Fibroblast of skin of right quadriceps (primary cell): ENCODE measurements at regions not wholly inside any gene's neighbourhood (a gene's known extent, or its start where the extent isn't known, plus 50 kb on each side); places are given as distances from the start of the nearest gene placed in this dataset.

Source experiments
- DNase-seq: peaks from one replicate; pipeline ENCODE4 v3.0.0-alpha.2; 2013

DNA sequence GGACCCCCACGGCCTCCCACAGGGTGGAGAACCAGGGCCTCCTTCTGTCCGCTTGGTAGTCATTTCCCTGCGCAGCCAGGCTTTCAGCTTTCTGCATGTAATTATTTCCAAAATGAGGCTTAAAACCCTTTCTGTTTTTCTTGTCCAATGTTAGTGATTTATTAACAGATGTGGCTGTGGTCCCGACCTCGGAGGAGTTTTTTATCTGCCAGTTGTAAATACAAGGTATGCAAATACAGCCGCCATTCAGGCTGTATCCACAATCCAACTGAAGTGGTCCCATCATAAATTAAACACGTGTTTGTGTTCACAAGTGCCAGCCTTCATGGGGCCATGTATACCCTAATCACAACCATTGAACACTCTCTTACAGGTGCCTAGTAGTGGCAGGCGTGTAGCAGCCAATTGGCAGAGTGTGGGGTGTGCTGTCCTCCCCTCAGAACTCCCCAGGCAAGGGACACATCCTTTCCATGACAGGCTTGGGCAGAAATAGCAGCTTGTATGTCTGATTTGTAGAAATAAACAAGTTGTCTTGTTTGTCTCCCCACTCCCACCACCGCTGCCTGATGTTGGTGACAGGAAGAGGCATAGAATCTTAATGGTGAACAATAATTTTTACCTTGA lies 251.3 kb upstream of the MKI67 start:
- no peak for DNase-seq

DNA sequence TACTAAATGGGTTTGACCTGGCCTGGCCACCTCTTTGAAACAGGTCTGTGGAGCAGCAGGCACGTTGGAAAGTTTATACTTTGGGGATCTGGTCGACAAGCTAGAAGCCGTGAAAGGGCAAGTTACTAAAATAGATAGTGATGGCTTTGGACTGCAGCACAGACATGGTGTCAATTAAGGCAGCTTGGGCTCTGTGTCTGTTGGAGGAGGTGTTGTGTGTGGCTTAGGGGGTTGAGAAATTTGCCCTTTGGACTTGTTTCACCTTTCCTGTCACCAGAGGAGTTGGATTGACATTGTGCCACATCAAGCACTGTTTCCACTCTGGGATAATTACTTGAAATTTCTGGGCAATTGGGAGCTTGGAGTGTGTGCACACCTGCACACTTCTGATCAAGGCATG lies 251.8 kb upstream of the MKI67 start:
- no peak for DNase-seq

DNA sequence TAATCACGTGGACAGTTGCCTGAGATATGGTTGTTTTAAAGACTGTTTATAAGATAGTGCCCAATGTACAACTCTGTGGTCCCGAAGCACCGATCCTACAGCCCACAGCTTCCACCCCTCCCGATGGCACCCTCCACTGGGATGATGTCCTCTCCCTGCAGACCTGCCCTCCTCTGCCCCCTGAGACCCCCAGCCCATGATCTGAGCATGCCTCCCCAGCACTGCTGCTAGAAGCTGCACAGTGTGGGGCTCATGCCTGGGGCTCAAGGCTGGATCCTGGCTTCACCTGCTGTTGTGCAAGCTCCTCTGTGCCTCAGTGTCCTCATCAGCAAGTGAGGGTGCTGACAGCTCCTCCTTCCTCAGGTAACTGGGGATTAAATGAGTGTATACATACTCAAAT lies 254.7 kb upstream of the MKI67 start:
- DNase-seq = no peak

DNA sequence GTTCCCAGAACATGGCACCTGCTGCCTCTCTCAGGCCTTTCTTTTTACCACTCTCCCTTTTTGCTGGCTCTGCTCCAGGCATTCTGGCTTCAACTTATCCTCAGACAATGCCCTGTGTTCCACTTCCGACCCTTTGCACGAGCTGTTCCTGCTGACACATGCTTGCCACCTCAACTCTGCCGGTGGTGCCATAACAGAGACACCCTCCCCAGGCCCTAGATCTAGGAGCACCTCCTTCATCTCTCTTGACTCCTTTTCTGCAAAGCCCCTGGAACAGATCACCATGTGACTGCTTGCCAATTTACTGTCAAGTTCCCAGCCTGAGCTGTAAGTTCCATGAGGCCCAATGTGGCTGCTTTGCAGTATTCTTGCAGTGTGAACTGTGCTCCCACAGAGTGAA lies 256.0 kb upstream of the MKI67 start:
- DNase-seq = no peak

DNA sequence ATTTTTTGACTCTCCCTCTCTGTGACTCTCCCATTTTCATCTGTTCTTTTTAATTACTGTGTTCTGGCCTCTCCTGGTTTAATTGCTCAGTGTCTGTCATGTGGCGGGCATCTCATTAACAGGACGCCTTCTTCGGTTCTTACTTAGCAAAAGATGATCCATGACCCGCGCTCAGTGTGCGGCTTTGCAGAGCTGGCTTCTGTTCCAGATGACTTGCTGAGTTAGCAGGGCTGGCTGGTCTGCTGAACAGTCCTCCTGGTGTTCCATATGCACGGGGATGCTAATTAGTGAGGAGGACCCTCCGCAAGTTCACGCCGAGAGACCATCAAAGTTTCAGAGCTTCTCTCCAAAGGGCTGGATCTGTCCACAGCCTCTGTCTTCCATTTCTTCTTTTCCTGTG lies 258.6 kb upstream of the MKI67 start:
- no peak for DNase-seq

DNA sequence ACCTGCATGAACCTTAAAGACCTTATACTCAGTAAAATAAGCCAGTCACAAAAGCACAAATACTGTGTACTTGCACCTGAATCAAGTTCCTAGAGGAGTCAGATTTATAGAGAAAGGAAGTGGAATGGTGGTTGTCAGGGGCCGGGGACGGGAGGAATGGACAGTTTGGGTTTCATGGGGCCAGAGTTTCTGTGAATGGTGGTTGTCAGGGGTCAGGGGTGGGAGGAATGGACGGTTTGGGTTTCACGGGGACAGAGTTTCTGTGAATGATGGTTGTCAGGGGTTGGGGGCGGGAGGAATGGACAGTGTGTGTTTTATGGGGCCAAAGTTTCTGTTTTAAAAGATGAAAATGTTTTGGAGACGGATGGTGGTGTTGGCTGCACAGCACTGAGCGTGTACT lies 260.0 kb upstream of the MKI67 start:
- no peak for DNase-seq

DNA sequence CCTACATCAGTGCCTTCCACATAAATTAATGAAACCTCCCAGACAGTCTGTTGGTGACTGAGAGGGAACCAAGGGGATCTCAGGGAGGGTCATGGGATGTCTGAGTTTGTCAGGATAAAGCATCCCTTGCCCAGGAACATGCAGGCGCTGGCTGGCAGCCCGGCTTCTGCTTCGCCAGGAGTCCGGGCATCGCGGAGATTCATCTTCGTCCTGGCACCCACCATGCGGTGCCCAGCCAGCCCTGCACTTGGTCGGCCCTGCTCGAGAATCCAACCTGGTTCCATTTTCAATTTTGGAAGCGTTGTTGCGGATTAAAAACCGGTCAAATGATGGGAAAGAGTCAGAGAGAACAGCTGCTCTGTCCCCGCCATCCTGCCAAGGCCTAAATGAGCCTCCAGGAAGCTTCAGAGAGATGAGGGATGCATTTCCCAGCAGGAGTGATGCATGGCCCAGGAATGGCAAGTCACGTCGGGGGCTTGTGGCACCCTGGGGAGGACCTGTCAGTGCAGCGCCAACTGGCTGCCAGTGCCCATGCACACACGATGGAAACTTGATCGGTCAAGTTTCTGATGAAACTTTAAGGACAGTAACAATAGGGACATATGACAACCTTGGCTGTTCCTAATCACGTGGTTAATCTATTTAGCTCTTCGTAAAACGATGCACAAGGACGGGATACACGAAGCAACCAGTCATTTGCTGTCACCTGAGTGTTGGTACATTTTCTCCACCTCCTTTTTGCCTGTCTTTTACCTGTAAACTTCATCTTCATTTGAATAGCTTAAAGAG lies 260.8 kb upstream of the MKI67 start:
- no peak for DNase-seq

DNA sequence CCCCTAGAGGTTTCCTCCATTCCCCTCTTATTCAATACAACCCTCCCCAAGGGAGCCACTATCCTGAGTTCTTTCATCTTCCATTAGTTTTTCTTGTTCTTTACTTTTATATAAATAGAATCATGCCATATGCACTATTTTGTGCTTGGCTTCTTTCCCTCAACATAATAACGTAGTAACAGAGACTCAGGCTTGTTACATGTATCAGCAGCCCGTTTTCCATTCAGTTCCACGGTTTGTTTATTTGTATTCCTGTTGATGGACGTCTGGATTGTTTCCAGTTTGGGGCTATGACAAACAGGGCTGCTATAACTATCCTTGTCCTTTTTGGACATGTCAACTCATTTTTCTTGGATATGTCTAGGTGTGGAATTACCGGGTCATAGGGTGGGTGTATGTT lies 264.4 kb upstream of the MKI67 start:
- DNase-seq = no peak

DNA sequence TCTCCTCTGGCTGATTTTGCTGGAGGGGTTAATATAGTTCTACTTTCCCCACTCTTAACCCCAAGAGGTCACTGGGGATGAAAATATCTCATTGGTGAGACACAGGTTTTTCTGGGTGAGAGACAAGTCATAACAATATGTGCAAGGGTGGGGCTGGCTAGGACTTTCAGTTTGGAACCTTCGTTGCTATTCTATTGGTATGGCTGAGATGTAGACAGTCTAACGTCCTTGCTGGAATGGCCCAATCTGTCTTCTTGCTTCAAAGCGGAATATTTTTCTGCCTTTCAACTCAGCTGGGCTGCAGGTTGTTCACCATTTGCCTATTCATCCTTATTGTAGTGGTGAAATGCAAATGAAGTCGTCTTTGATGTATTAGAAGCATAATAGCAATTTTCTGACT lies 267.3 kb upstream of the MKI67 start:
- no peak for DNase-seq

DNA sequence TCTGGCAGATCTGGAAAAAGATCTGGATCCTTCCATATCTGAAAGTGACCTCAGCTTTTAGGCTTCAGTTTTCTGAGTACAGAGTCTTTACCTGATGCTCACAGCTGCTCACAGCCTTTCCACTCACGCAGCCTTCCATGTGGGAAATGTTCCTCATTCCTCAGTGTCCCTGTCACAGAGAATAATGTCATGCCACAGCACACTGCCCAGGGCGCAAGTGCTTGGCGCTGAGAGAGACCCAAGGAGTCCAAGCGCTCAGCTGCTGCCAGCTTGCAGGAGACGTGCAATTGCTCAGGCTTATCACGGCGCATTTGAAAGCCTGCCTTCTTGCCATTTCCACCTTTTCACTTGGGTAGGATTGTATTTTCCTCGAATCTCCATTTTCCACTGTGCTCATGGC lies 271.9 kb upstream of the MKI67 start:
- no peak for DNase-seq

DNA sequence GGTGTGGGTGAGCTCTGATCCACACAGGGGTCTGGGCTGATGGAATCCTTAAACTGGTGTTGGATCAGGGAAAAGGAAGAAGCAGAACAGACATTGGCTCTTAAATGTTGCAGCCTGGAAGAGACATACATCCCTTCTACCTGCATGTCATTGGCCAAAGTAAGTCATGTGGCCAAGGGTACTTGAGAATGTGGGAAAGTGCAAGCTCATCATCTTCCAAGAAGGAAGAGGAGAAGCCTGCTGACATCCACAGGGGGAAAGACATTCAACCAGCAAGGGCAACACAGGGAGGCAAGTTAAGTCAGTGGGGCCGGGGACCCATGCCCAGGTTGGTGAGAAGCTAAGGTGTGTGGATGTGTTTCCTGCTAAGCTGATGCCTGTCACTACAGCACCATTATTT lies 272.8 kb upstream of the MKI67 start:
- no peak for DNase-seq

DNA sequence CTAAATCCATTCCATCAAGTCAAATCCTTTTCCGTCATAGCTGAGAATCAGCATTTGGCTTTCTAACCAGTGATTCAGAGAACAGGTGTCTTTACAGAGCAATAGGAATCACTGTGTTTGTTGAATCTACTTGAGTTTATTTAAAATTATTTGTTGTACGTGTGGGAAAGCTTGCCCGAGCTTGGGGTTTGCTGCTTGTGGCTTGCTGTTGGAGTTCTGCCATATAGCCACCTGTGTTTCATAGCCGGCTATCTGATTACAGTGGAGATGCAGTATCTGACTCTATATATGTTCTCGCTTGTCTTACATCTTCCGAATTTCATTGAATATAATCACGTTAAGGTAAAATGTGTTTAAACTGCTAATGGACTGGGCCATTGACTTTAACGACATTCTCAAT lies 274.3 kb upstream of the MKI67 start:
- DNase-seq = no peak

DNA sequence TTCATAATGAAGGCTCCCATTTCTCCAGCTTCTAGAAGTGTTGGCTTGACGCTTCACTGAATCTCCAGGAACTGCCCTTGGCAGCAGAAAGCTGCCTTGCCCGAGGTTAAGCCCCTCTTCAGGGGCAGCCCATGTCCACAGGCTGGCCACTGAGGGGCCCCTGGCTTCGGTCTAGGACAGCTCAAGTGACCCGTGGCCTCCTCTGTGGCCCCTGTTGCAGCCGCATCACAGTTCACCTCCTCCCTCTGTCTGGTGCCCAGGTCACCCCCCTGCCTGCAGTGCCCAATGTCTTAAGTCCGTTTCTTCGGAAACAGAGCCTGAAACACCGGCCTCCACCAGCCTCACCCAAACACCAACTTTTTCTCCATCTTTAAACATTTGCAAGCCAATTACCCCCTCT lies 279.2 kb upstream of the MKI67 start:
- no peak for DNase-seq

DNA sequence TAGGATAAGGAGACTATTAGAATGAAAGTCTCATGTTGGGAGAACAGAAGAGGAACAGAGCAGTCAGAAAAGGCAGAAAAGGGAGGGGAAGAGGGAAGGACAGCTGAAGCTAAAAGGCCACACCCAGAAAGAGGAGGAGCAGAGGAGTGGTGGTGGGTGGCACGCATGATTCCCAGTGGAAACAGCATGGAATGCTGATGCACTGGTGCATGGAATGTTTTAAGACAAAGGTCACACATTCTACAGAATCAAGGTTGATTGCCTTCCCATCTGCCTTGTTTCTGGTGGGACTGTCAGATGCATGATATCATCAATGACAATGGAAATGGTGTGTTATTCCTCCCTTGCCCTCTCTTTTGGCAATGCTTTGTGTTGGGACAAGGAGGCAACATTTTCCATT lies 285.4 kb upstream of the MKI67 start:
- DNase-seq = no peak

DNA sequence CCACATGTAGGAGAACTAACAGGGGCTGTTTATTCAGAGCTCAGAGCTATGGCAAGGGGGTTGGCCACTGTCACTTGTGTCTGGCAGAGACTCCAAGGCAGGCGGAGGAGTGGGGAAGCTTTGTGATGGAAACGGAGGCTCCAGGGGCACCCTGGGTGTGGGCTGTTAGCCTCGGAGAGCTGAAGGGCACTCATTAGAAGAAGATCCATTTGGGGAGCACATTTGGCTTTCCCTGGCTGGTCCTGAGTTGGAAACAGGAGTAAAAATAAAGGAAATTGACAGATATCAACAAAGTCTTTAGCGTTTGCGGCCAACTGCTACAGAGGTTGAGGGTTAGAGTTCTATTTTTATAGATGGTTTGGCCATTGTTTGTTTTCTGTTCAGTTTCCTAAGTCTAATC lies 288.3 kb upstream of the MKI67 start:
- no peak for DNase-seq

DNA sequence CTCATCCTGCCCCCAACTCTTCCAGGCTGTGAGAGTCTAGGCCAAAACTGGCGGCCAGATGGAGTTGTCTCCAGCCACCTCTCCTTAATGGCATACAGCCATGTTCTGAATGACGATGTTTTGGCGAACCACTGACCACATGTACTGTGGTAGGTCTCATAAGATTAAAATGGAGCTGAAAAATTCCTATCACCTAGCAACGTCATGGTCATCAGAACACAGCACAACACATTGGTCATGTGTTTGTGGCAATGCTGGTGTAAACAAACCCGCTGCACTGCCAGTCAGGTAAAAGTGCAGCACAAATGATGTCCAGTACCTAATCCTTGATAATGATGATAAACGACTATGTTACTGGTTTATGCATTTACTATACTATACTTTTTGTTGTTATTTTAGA lies 290.0 kb upstream of the MKI67 start:
- no peak for DNase-seq

DNA sequence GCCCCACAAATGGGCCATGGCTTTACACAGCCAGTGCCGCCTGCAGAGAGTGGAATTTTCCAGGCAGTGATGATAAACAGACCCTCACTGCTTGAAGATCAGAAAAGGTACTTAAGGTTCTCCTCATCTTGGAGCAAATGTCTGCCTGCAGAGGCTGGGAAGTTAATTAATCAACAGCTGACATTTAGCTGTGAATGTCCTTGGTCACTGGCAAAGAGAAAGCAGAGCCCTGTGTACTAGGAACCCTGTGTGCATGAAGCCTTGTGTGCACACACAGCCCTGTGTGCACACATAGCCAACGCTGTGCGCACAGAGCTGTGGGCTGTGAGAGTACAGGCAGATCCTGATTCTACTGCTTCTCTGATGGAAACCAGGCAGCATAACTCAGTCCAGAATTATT lies 291.6 kb upstream of the MKI67 start:
- no peak for DNase-seq

DNA sequence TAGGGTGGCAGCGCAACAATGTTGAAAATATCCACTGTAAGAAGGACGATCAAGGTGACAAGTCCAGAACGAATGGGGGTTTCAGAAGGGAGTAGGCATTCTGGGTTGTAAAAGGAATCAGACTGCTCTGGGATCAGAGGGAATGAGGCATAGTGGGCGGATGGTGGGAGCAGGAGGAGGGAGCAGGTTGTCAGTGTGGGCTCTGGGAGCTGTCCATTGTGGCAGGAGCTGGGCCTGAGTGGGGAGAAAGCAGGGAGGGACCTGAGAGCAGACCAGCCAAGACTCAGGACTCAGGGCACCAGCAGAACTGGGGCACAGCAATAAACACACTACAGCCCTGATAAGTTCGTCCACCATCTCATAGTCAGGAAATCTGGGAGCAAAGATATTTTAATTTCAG lies 292.6 kb upstream of the MKI67 start:
- no peak for DNase-seq

DNA sequence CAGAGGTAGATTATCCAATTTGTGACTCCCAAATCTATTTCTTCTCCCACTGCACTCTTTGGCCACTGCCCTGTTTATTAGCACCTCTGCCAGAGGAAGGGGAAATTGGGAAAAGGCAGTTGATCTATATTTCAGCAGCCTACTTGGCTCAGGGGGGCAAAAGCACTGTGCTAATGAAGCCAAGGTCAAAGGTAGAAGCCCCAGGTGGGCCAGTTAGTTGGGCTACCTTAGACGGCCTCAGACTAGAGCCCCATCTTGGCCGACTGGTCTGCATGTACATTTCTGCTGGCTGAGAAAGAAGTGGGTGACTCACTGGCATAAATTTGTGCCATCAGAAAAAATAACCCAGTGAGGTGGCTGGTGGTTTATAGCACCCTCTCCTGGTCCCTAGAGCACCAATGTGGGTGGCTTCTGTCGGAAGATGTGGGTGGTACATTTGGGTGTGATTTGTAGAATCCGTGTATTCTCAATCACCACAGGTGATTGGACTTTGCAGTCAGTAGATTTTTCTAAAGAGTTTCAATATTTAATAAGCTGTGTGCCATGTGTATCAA lies 293.3 kb upstream of the MKI67 start:
- DNase-seq = no peak

DNA sequence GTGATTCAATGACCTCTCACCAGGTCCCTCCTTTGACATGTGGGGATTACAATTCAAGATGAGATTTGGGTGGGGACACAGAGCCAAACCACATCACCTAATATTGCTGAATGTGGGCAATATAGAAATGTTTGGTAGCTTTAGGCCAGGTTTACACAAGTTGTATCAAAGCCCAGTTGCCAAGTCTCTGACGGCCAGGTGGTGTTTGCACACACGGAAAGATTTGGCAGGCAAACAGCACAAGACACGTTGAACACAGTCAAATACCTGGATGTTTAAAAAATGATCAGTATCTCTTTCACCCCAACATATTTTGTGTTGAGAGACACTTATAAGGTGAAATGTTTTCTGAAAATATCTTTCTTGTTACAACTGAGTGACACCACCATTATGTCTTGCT lies 294.4 kb upstream of the MKI67 start:
- no peak for DNase-seq

DNA sequence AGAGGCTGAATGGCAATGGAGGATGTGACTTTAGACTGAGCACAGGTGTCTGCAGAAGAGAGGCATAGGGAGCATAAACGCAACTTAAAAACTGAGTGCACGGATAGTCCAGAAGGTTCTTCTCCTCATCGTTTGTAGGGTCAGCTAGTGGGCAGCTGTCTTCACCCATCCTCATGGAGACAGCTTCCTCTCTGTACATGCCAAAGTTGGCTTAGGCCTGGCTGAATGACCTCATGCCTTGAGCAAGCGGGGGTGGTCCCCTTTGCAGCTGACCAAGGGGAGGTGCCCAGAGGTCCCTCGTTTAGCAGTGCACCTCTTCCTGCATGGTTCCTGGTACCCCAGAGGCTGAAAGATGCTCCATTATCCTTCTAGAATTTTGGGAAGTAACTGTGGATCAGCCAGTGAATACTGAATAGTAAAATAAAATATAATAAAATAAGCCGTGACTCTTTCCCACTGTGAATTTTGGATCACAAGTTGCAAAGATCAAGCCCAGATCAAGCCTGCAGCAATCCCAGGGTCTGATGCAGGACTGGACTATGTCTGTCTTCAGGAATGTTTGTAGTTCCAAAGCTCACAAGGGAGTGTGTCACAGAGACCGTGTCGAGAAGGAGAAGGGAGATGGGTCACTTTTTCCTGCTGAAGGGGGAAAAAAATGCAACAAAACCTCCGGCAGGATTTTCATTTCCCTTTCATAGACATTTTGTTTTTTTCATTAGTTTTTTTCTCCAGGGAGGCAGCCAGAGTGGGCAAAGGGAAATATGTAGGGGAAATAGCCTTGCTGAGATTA lies 295.3 kb upstream of the MKI67 start:
- DNase-seq = no peak

DNA sequence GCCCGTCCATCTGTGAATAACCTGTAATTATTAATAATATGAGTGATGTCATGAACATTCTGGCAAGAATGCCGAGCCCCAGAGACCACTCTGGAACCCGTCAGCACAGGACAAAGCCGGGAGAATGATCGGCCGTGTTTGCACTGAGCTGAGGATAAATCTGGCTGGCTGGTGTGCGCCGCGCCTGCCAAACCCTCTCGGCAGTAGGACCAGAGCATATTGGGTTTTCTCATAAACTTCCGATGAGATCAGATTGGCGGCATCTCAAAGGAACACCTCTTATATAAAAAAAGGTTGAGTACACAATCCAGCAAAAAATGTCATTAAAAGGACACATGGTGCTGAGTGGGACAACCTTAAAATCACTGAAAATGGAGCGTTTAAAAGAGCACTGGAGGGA lies 296.0 kb upstream of the MKI67 start:
- DNase-seq = no peak

DNA sequence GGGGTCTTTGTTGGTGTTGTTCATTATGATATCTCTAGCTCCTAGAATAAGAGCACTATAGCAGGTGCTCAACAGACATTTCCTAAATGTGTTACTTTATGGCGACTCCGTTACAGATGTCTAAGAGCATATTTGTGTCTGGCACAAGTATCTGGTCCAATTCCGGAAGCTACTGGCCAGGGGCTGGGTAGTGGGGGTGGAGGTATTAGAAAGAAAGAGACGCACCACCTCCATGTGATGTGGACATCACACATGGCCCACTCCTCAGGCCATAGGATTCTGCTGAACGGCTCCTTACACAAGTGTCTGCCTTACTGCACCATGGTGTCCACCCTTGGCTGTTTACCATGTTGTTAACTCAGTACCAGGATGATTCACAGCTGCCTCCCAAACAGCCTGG lies 296.8 kb upstream of the MKI67 start:
- DNase-seq = no peak

DNA sequence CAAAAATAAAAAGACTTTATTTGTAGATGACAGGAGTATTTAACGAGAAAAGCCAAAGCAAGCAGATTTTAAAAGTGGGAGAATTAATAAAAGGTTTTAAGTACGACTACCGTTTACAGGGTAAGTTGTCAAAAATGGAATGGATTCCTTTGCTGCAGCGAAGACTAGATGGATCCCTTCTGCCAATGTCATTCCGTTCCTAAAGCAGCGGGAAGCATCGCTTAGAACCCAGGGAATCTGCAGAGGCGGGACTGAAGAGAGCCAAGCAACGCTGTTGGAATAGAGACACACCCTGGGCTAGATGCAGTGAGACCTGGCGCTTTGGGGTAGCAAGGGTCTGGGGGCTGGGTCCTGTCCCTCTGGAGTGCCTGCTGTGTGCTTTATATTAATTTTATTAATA lies 303.1 kb upstream of the MKI67 start:
- no peak for DNase-seq
